ENCODE measurements at regions not wholly inside any gene's neighbourhood (a gene's known extent, or its start where the extent isn't known, plus 50 kb on each side); places are given as distances from the start of the nearest gene placed in this dataset.

DNA sequence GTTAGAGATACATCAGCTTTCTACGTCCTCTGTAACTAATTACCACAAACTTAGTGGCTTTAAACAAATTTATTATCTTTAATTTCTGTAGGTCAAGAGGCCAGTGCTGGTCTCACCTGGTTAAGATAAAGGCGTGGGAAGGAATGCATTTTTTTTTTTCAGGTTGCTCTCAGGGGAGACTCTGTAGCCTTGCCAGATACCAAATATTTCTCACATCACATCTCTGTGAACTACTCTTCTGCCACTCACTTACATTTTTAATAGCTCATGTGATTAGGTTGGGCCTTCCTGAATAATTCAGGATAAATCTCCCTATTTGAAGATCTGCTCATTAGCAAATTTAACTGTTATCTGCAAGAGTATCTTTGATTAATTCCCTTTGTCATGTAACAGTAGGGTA, 214.6 kb downstream of the CBLN2 start:
- TF ChIP-seq, protein P1, sequence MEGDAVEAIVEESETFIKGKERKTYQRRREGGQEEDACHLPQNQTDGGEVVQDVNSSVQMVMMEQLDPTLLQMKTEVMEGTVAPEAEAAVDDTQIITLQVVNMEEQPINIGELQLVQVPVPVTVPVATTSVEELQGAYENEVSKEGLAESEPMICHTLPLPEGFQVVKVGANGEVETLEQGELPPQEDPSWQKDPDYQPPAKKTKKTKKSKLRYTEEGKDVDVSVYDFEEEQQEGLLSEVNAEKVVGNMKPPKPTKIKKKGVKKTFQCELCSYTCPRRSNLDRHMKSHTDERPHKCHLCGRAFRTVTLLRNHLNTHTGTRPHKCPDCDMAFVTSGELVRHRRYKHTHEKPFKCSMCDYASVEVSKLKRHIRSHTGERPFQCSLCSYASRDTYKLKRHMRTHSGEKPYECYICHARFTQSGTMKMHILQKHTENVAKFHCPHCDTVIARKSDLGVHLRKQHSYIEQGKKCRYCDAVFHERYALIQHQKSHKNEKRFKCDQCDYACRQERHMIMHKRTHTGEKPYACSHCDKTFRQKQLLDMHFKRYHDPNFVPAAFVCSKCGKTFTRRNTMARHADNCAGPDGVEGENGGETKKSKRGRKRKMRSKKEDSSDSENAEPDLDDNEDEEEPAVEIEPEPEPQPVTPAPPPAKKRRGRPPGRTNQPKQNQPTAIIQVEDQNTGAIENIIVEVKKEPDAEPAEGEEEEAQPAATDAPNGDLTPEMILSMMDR (IDR thresholded peaks at IDR 0.05; ENCODE audit: unreplicated experiment): no peak
- Mint-ChIP-seq H3K4me3 (ENCODE audit: unreplicated experiment) (no peak overlapping the region), H3K27me3 (ENCODE audit: insufficient read depth, unreplicated experiment) (peaks cover 21% of the 10 kb centered on the region), H3K9me3 (ENCODE audit: unreplicated experiment) (no peaks in the 10 kb centered on the region), H3K4me1 (ENCODE audit: insufficient read depth, unreplicated experiment) (no peaks in the 10 kb centered on the region), H3K36me3 (ENCODE audit: insufficient read depth, unreplicated experiment) (no peaks in the 10 kb centered on the region), H3K27ac (ENCODE audit: low read depth, unreplicated experiment) (no peak overlapping the region)
- no peak for DNase-seq (ENCODE audit: unreplicated experiment)
- CTCF ChIA-PET: no interaction called here
- intact Hi-C loops (cut with micrococcal nuclease): no loop called here
- POLR2A ChIA-PET: no interaction called here
- BruUV-seq (replicated peaks): no TSS peak

DNA sequence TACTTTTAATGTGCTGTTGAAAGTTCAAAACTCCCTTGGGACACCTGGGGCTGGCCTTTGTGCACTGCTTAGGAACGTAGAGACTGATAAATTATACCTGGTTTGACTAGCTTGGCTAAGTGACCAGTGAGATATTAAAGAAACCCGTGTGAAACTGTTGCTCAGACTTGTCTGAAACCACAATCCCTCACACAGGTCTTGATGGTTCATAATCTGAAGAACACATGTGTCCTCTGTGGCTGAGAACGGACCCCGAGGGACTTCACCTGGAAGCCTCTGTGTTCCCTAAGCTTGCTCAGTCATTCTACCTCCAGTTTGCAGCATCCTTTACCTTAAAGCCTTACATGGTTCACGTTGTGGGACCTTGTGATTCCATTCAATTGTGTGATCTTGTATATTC, 218.8 kb downstream of the CBLN2 start:
- Mint-ChIP-seq H3K4me3 (ENCODE audit: unreplicated experiment) (no peak overlapping the region), H3K9me3 (ENCODE audit: unreplicated experiment) (no peaks in the 10 kb centered on the region), H3K27me3 (ENCODE audit: insufficient read depth, unreplicated experiment) (peaks cover 29% of the 10 kb centered on the region), H3K36me3 (ENCODE audit: insufficient read depth, unreplicated experiment) (no peaks in the 10 kb centered on the region), H3K4me1 (ENCODE audit: insufficient read depth, unreplicated experiment) (no peaks in the 10 kb centered on the region), H3K27ac (ENCODE audit: low read depth, unreplicated experiment) (no peak overlapping the region)
- no peak for DNase-seq (ENCODE audit: unreplicated experiment)
- no TSS peak for BruUV-seq (replicated peaks)
- ChIA-PET POLR2A (no interaction called here), CTCF (no interaction called here)
- TF ChIP-seq, protein P1 (IDR thresholded peaks at IDR 0.05; ENCODE audit: unreplicated experiment): no peak
- intact Hi-C loops (cut with micrococcal nuclease): no loop called here

DNA sequence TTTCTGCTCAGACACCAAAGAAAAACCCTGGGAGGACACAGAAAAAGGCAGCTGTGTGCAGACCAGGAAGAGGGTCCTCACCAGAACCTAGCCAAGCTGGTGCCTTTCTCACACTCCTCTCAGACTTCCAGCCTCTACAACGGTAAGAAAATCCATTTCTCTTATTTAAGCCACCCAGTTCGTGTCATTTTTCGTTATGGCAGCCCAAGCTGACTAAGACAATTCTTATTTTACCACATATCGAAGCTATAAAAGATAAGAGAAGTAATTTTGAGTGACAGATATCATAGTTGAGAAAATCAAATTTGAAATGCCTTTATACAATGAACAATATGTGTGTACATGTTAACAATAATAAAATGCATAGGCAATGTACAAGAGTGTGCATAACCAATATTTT, 219.5 kb downstream of the CBLN2 start:
- H3K4me3 Mint-ChIP-seq (ENCODE audit: unreplicated experiment): no peak overlapping the region
- peaks cover 30% of the 10 kb centered on the region for H3K27me3 Mint-ChIP-seq (ENCODE audit: insufficient read depth, unreplicated experiment)
- no TSS peak for BruUV-seq (replicated peaks)
- TF ChIP-seq, protein P1 (IDR thresholded peaks at IDR 0.05; ENCODE audit: unreplicated experiment): no peak
- no peak for DNase-seq (ENCODE audit: unreplicated experiment)
- no peak overlapping the region for H3K27ac Mint-ChIP-seq (ENCODE audit: low read depth, unreplicated experiment)
- ChIA-PET POLR2A (no interaction called here), CTCF (no interaction called here)
- no peaks in the 10 kb centered on the region for H3K9me3 Mint-ChIP-seq (ENCODE audit: unreplicated experiment)
- no peaks in the 10 kb centered on the region for H3K36me3 Mint-ChIP-seq (ENCODE audit: insufficient read depth, unreplicated experiment)
- no peaks in the 10 kb centered on the region for H3K4me1 Mint-ChIP-seq (ENCODE audit: insufficient read depth, unreplicated experiment)
- intact Hi-C loops (cut with micrococcal nuclease): no loop called here

DNA sequence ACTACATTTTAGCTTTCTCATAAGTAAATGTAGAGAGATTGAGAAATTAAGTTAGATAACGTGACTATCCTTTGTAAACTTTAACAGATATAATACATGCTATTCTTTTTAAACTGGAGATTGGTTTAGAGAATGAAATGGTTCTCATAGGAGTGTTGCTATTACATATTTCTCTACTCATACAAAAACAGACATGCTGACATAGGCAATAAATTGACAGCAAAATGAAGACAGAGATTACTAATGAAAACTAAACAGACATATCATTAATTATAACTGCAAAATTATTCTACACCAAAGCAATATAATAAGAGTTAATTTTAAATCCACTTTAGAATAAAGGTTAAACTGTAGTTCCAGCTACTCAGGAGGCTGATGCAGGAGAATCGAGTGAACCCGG, 227.6 kb downstream of the CBLN2 start:
- CTCF ChIA-PET: no interaction called here
- Mint-ChIP-seq H3K27me3 (ENCODE audit: insufficient read depth, unreplicated experiment) (peaks cover 13% of the 10 kb centered on the region), H3K4me1 (ENCODE audit: insufficient read depth, unreplicated experiment) (no peaks in the 10 kb centered on the region), H3K27ac (ENCODE audit: low read depth, unreplicated experiment) (no peak overlapping the region), H3K36me3 (ENCODE audit: insufficient read depth, unreplicated experiment) (no peaks in the 10 kb centered on the region), H3K9me3 (ENCODE audit: unreplicated experiment) (no peaks in the 10 kb centered on the region), H3K4me3 (ENCODE audit: unreplicated experiment) (no peak overlapping the region)
- BruUV-seq (replicated peaks): no TSS peak
- intact Hi-C loops (cut with micrococcal nuclease): no loop called here
- TF ChIP-seq, protein P1 (IDR thresholded peaks at IDR 0.05; ENCODE audit: unreplicated experiment): no peak
- POLR2A ChIA-PET: no interaction called here
- no peak for DNase-seq (ENCODE audit: unreplicated experiment)

Data from MCF 10A (cell line).